HG03175 (cell line): ENCODE measurements at regions not wholly inside any gene's neighbourhood (a gene's known extent, or its start where the extent isn't known, plus 50 kb on each side); places are given as distances from the start of the nearest gene placed in this dataset.

Source experiments
- ATAC-seq: cut with Tn5 transposase; IDR thresholded peaks from one replicate; pipeline ENCODE4 v1.9.1; 2021; ENCODE audit warnings: mild to moderate bottlenecking, moderate library complexity; ENCODE audit not compliant: unreplicated experiment

GRCh38 chr13:102993348-102993747 lies 72.9 kb downstream of the SLC10A2 start:
- ATAC-seq = no peak

- no peak for ATAC-seq
Measured at GRCh38 chr13:102984210-102984609, 82.0 kb downstream of the SLC10A2 start.

DNA sequence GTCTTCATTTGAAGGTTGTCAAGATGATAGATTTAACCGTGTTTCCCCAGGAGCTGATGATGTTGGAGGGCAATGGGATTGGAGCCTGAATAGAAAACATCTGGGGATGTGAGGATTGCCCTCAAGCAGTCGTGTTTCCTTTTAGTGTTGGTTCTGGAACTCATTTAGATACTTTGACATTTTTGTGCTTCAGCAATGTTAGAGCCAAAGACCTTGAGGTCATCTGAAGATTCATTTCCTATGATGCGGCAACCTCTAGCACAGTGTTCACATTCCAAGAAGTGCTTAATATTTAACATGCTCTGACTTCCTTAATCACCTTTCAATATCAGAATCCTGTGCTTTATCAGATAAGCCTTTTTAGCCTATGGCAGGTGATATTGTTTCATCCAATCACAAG lies 82.7 kb downstream of the SLC10A2 start:
- ATAC-seq = no peak

GRCh38 chr13:102980331-102980982 lies 85.8 kb downstream of the SLC10A2 start:
- no peak for ATAC-seq

DNA sequence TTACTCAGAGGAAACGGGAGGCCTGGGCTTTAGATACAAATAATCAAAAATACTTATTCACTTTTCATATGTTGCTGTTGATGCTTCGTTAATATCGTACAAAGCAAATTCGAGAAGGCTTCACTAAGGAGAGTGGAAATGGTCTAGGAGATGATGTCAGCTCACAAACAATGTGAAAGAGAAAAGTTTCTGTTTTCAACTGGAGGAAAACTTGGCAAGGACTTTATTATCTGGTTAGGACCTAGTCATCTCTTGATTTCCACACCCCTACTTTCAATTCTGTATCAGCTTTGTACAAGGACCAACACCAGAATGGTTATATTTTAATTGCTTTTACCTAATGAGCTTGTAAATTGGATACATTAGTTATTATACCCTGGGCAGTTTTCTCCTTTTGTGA lies 88.0 kb downstream of the SLC10A2 start:
- ATAC-seq = no peak

GRCh38 chr13:102977471-102977870 lies 88.7 kb downstream of the SLC10A2 start:
- ATAC-seq = no peak

DNA sequence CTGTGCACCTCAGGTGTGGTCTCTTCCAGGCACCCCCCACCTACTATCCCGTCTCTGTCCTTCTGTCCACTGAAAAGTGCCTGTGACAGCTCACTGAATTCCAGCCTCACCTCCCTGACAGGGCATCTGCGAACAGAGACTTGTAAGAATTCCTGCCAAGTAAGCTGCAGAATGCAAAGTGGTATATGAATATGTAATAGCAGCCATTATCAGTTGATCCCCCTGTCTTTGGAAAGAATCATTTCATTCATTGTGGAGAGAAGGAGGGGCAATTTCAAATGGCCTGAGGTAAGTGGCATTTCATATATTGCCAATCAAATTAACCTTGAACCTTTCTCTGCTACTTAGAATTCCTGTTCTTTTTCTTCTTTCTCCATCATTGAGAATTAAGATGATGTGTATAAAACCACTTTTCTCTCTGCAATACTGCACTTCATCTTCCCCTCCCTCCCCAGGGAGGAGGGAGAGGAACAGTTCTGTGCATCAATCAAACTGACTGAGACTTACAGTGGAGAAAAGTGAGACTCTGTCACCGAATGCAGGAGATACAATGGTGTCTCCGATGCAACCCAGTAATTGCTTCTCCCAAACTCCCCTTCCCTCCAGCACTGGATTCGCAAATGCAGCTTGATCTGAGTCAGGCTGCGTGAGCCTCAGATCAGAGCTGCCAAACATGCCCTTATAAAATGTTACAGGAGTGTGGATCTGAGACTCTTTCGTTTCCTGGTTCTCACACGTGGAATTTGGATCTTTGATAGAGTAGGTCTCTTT lies 91.7 kb downstream of the SLC10A2 start:
- no peak for ATAC-seq

DNA sequence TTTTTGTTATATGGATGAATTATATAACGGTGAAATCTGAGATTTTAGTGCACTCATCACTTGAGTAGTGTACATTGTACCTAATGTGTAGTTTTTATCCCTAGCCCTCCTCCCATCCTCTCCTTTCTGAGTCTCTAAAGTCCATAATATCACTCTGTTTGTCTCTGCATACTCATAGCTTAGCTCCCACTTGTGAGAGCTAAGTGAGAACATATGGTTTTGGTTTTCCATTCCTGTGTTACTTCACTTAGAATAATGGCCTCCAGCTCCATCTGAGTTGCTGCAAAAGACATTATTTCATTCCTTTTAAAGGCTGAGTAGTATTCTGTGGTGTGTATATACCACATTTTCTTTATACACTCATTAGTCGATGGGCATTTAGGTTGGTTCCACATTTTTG lies 94.0 kb downstream of the SLC10A2 start:
- no peak for ATAC-seq

- peak; percentile 96 for ATAC-seq
Measured at GRCh38 chr13:102970542-102970941, 95.7 kb downstream of the SLC10A2 start.

DNA sequence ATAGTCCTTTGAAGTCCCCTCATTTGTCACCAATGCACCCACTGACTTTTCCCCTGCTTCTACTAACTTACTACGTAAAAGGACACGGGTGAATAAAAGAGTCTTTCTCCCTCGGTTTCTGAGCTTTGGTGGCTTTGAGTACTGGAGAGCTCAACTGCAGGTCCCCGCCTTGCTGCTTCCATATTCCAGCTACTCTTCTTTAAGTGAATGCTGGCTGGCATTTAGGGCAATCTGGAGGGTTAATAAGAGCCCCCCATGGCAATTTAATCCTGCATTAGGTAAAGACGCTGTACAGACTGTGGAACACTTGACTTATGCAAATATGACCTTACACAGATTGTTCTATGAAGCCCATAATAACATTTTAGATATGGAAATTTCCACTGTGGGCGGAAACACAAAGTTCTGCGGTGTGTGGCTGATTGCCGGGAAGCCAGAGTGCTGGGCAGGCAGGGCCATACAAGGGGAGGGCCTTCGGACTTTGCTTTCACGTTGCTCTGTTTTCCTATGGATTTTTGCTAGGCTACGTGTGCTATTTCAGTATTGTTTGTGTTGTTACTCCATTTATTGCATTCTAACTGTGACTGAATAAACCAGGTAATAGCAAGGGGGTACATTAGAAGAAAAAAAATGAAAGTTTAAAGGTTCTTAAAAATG lies 97.5 kb downstream of the SLC10A2 start:
- ATAC-seq = no peak

- no peak for ATAC-seq
Measured at GRCh38 chr13:102965802-102966201, 100.4 kb downstream of the SLC10A2 start.

DNA sequence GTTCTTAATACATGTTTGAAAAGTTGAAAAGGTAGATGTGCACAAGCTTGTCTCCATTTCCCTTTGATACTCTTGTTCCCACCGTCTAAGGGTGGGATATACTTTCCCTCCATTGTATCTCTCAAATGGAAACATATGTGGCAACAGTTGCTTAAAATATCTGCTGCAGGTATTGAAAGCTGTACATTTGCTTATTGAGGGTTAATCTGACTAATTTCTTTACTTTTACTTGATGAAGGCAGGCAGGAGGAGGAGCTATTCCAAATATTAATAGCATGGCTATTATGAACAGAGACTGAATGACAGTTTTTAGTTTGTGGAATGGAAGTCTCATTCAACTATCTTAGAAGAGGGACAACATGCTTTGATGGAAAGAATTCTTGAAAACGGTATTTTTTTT lies 103.8 kb downstream of the SLC10A2 start:
- no peak for ATAC-seq

DNA sequence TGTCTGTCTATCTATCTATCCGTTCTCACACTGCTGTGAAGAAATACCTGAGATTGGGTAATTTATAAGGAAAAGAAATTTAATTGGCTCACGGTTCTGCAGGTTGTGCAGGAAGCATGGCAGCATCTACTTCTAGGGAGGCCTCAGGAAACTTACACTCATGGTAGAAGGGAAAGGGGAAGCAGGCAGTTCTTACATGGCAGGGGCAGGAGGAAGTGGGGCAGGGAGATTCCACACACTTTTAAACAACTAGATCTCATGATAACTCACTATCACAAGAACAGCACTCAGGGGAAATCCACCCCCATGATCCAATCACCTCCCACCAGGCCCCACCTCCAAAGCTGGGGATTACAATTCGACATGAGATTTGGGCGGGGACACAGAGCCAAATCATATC lies 105.3 kb downstream of the SLC10A2 start:
- no peak for ATAC-seq

GRCh38 chr13:102956449-102956848 lies 109.8 kb downstream of the SLC10A2 start:
- ATAC-seq = no peak

DNA sequence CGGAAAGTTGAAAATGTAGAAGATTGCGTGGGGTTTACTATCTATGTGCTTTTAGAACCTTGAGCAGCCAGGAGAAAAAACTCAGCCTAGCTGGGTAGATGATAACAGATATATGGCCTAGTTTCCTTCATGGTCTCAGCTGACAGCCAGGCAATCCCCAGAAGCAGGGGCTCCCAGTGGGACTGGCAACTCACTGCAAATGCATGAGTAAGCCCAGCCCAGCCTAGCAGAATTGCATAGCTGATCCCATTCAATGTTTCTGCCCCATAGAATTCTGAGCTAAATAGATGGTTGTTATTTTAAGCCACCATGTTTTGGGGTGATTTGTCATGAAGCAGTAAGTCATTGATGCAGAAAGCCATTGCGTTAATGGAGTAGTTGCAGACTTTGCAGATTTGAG lies 108.5 kb downstream of the ERCC5 start:
- ATAC-seq = no peak

DNA sequence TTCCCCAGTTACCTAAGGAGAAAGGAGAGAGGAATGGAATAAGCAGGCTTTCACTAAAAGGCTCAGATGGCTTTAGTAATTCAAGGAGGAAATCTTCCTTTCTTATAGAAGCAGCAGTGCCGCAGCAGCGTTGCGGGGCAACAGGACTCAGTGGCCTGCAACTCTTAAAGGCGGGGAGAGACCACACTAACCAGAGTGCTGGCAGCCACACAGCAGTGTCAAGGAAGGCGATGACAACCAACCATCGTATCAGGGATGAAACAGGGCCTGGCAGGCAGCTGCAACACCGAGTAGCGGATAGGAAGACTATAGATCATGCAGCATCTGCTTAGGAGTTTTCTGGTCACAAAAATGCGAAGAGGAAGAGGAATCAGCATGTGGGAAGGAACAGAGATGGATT lies 106.0 kb downstream of the ERCC5 start:
- ATAC-seq = no peak

GRCh38 chr13:102947745-102948405 lies 102.0 kb downstream of the ERCC5 start:
- no peak for ATAC-seq

GRCh38 chr13:102945886-102946285 lies 100.1 kb downstream of the ERCC5 start:
- ATAC-seq = no peak

GRCh38 chr13:102945324-102945815 lies 99.5 kb downstream of the ERCC5 start:
- no peak for ATAC-seq

GRCh38 chr13:102944821-102945220 lies 99.0 kb downstream of the ERCC5 start:
- no peak for ATAC-seq

DNA sequence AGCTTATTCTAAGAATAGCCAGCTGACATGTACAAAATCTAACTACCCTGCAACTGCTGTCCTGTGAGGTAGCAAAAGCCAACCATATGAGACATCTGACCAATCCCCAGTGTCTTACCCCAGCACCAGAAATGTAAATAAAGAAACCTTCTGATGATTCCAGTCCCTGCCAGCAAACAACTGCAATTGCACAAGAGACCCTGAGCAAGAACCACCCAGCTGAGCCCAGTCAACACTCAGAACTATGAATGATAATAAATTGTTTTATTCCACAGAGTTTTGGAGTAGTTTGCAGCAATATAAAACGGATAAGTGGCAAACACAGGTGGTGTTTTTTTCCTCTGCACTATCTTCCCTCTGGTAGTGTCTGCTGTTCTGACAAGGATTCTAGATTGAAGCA lies 94.9 kb downstream of the ERCC5 start:
- no peak for ATAC-seq
